H1 (cell line): ENCODE measurements at regions not wholly inside any gene's neighbourhood (a gene's known extent, or its start where the extent isn't known, plus 50 kb on each side); places are given as distances from the start of the nearest gene placed in this dataset.

Experiments
- CTCF ChIA-PET: fragments of 300-600 bp; sonication (Branson Sonifier 250); formaldehyde crosslinking; loops from one replicate; lab custom pipeline; 2021; ENCODE audit not compliant: partially characterized antibody; lab: Charles Lee
- POLR2A ChIA-PET: fragments of 300-600 bp; sonication (Branson Sonifier 250); formaldehyde crosslinking; loops from one replicate; lab custom pipeline; 2021; ENCODE audit warnings: inconsistent platforms; ENCODE audit not compliant: partially characterized antibody; lab: Charles Lee
- DNase-seq, 2 experiments: peaks; one replicate each; pipeline versions ENCODE4 v3.0.0 to v3.0.0-alpha.2; 2010 to 2022; ENCODE audit warnings: low spot score in 2 of 2, low read depth in 1 of 2, mixed read lengths in 1 of 2
- FAIRE-seq: peaks from 2 replicates; lab custom pipeline; 2011; peaks lifted over from hg19 to GRCh38; lab: Jason Lieb, UNC
- H2AFZ ChIP-seq: 2 replicates; pipeline ENCODE4 v1.8.1; 2012; ENCODE audit warnings: low read length, inconsistent platforms
- H2AK5ac ChIP-seq: 2 replicates; pipeline ENCODE4 v1.6.1; 2013; ENCODE audit warnings: low read depth, low read length
- H2BK120ac ChIP-seq: replicated peaks from 2 replicates; pipeline ENCODE3; 2013; ENCODE audit warnings: low read depth, low read length, inconsistent platforms
- H2BK12ac ChIP-seq: 2 replicates; pipeline ENCODE4 v1.6.1; 2013; ENCODE audit warnings: low read depth, low read length
- H2BK15ac ChIP-seq: 2 replicates; pipeline ENCODE4 v1.6.1; 2013; ENCODE audit warnings: low read length
- H2BK20ac ChIP-seq: 2 replicates; pipeline ENCODE4 v1.6.1; 2013; ENCODE audit warnings: low read length
- H2BK5ac ChIP-seq: 2 replicates; pipeline ENCODE4 v1.6.1; 2013; ENCODE audit warnings: low read depth, low read length
- H3K14ac ChIP-seq: 2 replicates; pipeline ENCODE4 v1.6.1; 2013; ENCODE audit warnings: inconsistent platforms; ENCODE audit not compliant: insufficient read length
- H3K18ac ChIP-seq: 2 replicates; pipeline ENCODE4 v1.6.1; 2013; ENCODE audit warnings: low read length; ENCODE audit errors: extremely low read depth
- H3K23ac ChIP-seq: 2 replicates; pipeline ENCODE4 v1.6.1; 2013; ENCODE audit warnings: inconsistent platforms; ENCODE audit not compliant: insufficient read length
- H3K23me2 ChIP-seq: 2 replicates; pipeline ENCODE4 v1.6.1; 2013; ENCODE audit warnings: low read depth, low read length
- H3K27ac ChIP-seq: 2 replicates; pipeline ENCODE4 v1.6.1; 2011; ENCODE audit warnings: low read depth, low read length, inconsistent platforms
- H3K27me3 ChIP-seq, 4 experiments: replicated peaks in 1 of 4; 1 replicate in 1 of 4; 2 replicates in 3 of 4; pipeline versions ENCODE4 v1.6.1 to v1.8.1; 2011 to 2013; ENCODE audit warnings: low read length in 3 of 4, mild to moderate bottlenecking in 3 of 4, inconsistent platforms in 2 of 4, mixed read lengths in 2 of 4, moderate library complexity in 1 of 4; ENCODE audit not compliant: control insufficient read depth in 3 of 4, insufficient read depth in 3 of 4; ENCODE audit errors: extremely low read depth in 1 of 4
- H3K36me3 ChIP-seq, 4 experiments: 2 replicates each; pipeline versions ENCODE4 v1.6.1 to v1.8.1; 2011 to 2013; ENCODE audit warnings: mild to moderate bottlenecking in 4 of 4, low read length in 3 of 4, moderate library complexity in 2 of 4, control low read depth in 1 of 4, inconsistent platforms in 1 of 4; ENCODE audit not compliant: insufficient read depth in 4 of 4, control insufficient read depth in 2 of 4
- H3K4ac ChIP-seq: replicated peaks from 2 replicates; pipeline ENCODE3; 2013; ENCODE audit warnings: low read length, low read depth, mixed read lengths, inconsistent platforms; ENCODE audit not compliant: insufficient read length
- H3K4me1 ChIP-seq, 4 experiments: replicated peaks in 1 of 4; 1 replicate in 1 of 4; 2 replicates in 3 of 4; pipeline versions ENCODE4 v1.6.1 to v1.8.1; 2011 to 2013; ENCODE audit warnings: low read length in 3 of 4, inconsistent platforms in 2 of 4, mixed read lengths in 1 of 4; ENCODE audit not compliant: insufficient read depth in 4 of 4, control insufficient read depth in 3 of 4
- H3K4me2 ChIP-seq, 2 experiments: 2 replicates each; pipeline versions ENCODE4 v1.6.1 to v1.8.1; 2011 to 2013; ENCODE audit warnings: low read depth in 2 of 2, low read length in 2 of 2, control low read depth in 1 of 2, inconsistent platforms in 1 of 2, mild to moderate bottlenecking in 1 of 2; ENCODE audit not compliant: insufficient read depth in 1 of 2
- H3K4me3 ChIP-seq, 4 experiments: fragments of 200-600, 300-600 bp in 1 of 4; sonication (generic), shearing (Covaris generic), sonication (Bioruptor Twin) in 1 of 4; 2 replicates each; pipeline versions ENCODE4 v1.5.1 to v1.8.1; 2011 to 2016; ENCODE audit warnings: low read length in 4 of 4, low read depth in 3 of 4, control low read depth in 2 of 4, inconsistent platforms in 2 of 4, mild to moderate bottlenecking in 2 of 4, mixed read lengths in 1 of 4, moderate library complexity in 1 of 4; ENCODE audit not compliant: insufficient read depth in 2 of 4; ENCODE audit errors: extremely low read depth in 1 of 4
- H3K56ac ChIP-seq: replicated peaks from 2 replicates; pipeline ENCODE3; 2013; ENCODE audit warnings: low read depth, mild to moderate bottlenecking, mixed read lengths, low read length, inconsistent platforms; ENCODE audit not compliant: insufficient read length
- H3K79me1 ChIP-seq: 2 replicates; pipeline ENCODE4 v1.6.1; 2013; ENCODE audit warnings: low read depth, low read length, control low read depth
- H3K79me2 ChIP-seq, 2 experiments: 2 replicates each; pipeline versions ENCODE4 v1.6.1 to v1.8.1; 2012 to 2013; ENCODE audit warnings: low read length in 2 of 2, mild to moderate bottlenecking in 2 of 2, inconsistent platforms in 1 of 2; ENCODE audit not compliant: insufficient read depth in 2 of 2, control insufficient read depth in 1 of 2
- H3K9ac ChIP-seq, 4 experiments: replicated peaks in 1 of 4; 1 replicate in 1 of 4; 2 replicates in 3 of 4; pipeline versions ENCODE4 v1.6.1 to v1.8.1; 2011 to 2013; ENCODE audit warnings: low read depth in 3 of 4, low read length in 3 of 4, control low read depth in 2 of 4, mild to moderate bottlenecking in 2 of 4, moderate library complexity in 2 of 4, inconsistent platforms in 1 of 4; ENCODE audit errors: extremely low read depth in 1 of 4
- H3K9me3 ChIP-seq, 2 experiments: 2 replicates each; pipeline versions ENCODE4 v1.6.1 to v1.8.1; 2012 to 2013; ENCODE audit warnings: mild to moderate bottlenecking in 2 of 2, moderate library complexity in 2 of 2, control low read depth in 1 of 2, inconsistent platforms in 1 of 2, low read depth in 1 of 2, low read length in 1 of 2, mixed read lengths in 1 of 2; ENCODE audit not compliant: insufficient read depth in 2 of 2
- H4K20me1 ChIP-seq, 2 experiments: replicated peaks in 1 of 2; 2 replicates each; pipeline versions ENCODE3 to v1.8.1; 2011 to 2013; ENCODE audit warnings: inconsistent platforms in 2 of 2, low read length in 2 of 2, mild to moderate bottlenecking in 1 of 2; ENCODE audit not compliant: insufficient read depth in 2 of 2, control insufficient read depth in 1 of 2
- H4K5ac ChIP-seq: 2 replicates; pipeline ENCODE4 v1.6.1; 2013; ENCODE audit warnings: low read length, low read depth, mixed read lengths, inconsistent platforms; ENCODE audit not compliant: insufficient read length
- H4K8ac ChIP-seq: 2 replicates; pipeline ENCODE4 v1.8.0; 2013; ENCODE audit warnings: mild to moderate bottlenecking, moderate library complexity, low read length, inconsistent platforms; ENCODE audit not compliant: insufficient read depth; ENCODE audit errors: extremely low read depth
- H4K91ac ChIP-seq: replicated peaks from 2 replicates; pipeline ENCODE3; 2013; ENCODE audit warnings: low read length, mixed read lengths, inconsistent platforms; ENCODE audit not compliant: insufficient read length
- PHF8 ChIP-seq: fragments of 200-600 bp; sonication (generic); conservative IDR thresholded peaks from 2 replicates; pipeline ENCODE4 v1.7.1; 2012; ENCODE audit warnings: low read depth, mild to moderate bottlenecking, inconsistent platforms, low read length, moderate library complexity
- SUZ12 ChIP-seq: fragments of 200-600 bp; sonication (generic); IDR thresholded peaks from 2 replicates; pipeline ENCODE4 v1.6.1; 2012; ENCODE audit warnings: mild to moderate bottlenecking, inconsistent platforms, low read length, moderate library complexity, mixed read lengths
- TAF1 ChIP-seq: IDR thresholded peaks from 2 replicates; pipeline ENCODE4 v1.6.1; 2011; ENCODE audit warnings: mild to moderate bottlenecking, low read depth, low read length
- WGBS, 2 experiments: shearing (Covaris generic) in 1 of 2; methylation state at CpG; one replicate each; pipeline versions ENCODE4 v1.1.6 to v1.1.7; 2013 to 2015; ENCODE audit warnings: low lambda C conversion rate in 2 of 2, mixed read lengths in 2 of 2, inconsistent platforms in 1 of 2, low coverage in 1 of 2, missing lambda C conversion rate in 1 of 2; ENCODE audit not compliant: insufficient replicate concordance in 2 of 2, insufficient coverage in 1 of 2, insufficient read length in 1 of 2; ENCODE audit errors: extremely low coverage in 1 of 2, missing lambda C conversion rate in 1 of 2; 5-methylcytosine and 5-hydroxymethylcytosine counted together

- Histone ChIP-seq H3K27ac (no peak overlapping the region), H2BK12ac (no peak overlapping the region), H3K79me1 (no peaks in the 10 kb centered on the region), H3K79me2 (no peaks in the 10 kb centered on the region), H4K5ac (no peak overlapping the region), H3K9ac (no peak overlapping the region), H3K4me2 (no peak overlapping the region), H2AFZ (no peak overlapping the region), H3K14ac (no peak overlapping the region), H3K23me2 (no peaks in the 10 kb centered on the region), H4K91ac (no peak overlapping the region), H3K4me1 (peaks cover 0 to 3% (median 1%) of the 10 kb centered on the region in 4 experiments; a peak in 6 of 7 replicates), H3K23ac (no peak overlapping the region), H3K9me3 (no peaks in the 10 kb centered on the region), H2AK5ac (no peak overlapping the region), H3K36me3 (no peaks in the 10 kb centered on the region), H3K4ac (no peak overlapping the region), H4K8ac (no peak overlapping the region), H4K20me1 (no peaks in the 10 kb centered on the region), H2BK20ac (no peak overlapping the region), H2BK15ac (no peak overlapping the region), H3K27me3 (peaks cover 0 to 2% (median 0%) of the 10 kb centered on the region in 4 experiments; a peak in 1 of 7 replicates), H3K18ac (no peak overlapping the region), H2BK5ac (no peak overlapping the region), H2BK120ac (no peak overlapping the region), H3K4me3 (no peak overlapping the region), H3K56ac (no peak overlapping the region)
- WGBS, 2 experiments, result 91% methylated on average over 3 of the region's 3 CpGs; no CpG with 5 or more reads in 1 of the 2 experiments
- FAIRE-seq, result no peak
- POLR2A ChIA-PET, result interaction anchor here (1.2 kb wide), 1 partner anchor 16 kb away, joined by 4 read pairs; no protein-coding TSS in a partner anchor
- no peak for DNase-seq
- CTCF ChIA-PET, result interaction anchor here (0.8 to 2.3 kb wide), 5 partner anchors 10 to 121 kb away, joined by 3 to 6 read pairs (median 3); no protein-coding TSS in a partner anchor
- TF ChIP-seq PHF8 (no peak), TAF1 (no peak), SUZ12 (no peak)
Measured at GRCh38 chr11:115627071-115627470, 122.9 kb upstream of the CADM1 start.
